ENCODE measurements at regions not wholly inside any gene's neighbourhood (a gene's known extent, or its start where the extent isn't known, plus 50 kb on each side); places are given as distances from the start of the nearest gene placed in this dataset.

DNA sequence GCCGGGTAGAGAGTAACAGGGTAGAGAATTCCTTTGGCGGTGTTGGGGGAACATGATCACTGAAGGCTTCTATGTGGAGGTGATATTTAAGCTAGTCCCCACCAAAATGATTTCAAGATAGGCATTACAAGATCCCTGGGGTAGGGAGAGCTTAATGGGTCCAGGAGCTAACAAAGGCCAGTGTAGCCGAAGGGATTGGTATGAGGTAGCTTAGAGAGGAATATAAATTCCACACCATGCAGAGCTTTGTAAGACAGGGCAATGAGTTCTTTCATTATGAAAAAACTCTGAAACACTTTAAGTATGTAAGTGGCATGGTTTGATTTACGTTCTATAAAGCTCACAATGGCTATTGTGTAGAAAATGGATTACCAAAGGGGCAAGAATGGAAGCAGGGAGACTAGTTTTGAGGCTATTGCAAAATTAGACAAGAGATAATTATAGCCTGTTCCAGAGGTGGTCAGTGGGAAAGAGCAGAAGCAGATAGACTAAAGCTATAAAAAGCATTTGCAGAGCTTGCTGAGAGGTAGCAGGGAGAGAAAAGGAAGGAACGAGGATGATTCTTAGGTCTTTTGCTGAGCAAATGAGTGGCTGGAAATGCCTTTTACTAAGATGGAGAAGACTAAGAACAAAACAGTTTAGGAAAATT, 119.7 kb upstream of the SLC25A13 start:
- TF ChIP-seq TAF1 (IDR thresholded peaks at IDR 0.05; ENCODE audit: low read depth, low read length) (no peak), POLR2AphosphoS5 (IDR thresholded peaks at IDR 0.05; ENCODE audit: low read depth, low read length) (no peak), POLR2A (IDR thresholded peaks at IDR 0.05; ENCODE audit: low read depth, low read length) (no peak), PAX5 (IDR thresholded peaks at IDR 0.05; ENCODE audit: insufficient read depth, low read length, severe bottlenecking) (no peak), POU2F2 (IDR thresholded peaks at IDR 0.05; ENCODE audit: low read depth, low read length) (no peak)

Data from GM12891 (cell line).